ENCODE measurements at regions not wholly inside any gene's neighbourhood (a gene's known extent, or its start where the extent isn't known, plus 50 kb on each side); places are given as distances from the start of the nearest gene placed in this dataset.

GRCh38 chr6:155959898-155960495 lies 504.4 kb upstream of the NOX3 start:
- no TSS peak for BruUV-seq (replicated peaks)
- TF ChIP-seq, protein P1, sequence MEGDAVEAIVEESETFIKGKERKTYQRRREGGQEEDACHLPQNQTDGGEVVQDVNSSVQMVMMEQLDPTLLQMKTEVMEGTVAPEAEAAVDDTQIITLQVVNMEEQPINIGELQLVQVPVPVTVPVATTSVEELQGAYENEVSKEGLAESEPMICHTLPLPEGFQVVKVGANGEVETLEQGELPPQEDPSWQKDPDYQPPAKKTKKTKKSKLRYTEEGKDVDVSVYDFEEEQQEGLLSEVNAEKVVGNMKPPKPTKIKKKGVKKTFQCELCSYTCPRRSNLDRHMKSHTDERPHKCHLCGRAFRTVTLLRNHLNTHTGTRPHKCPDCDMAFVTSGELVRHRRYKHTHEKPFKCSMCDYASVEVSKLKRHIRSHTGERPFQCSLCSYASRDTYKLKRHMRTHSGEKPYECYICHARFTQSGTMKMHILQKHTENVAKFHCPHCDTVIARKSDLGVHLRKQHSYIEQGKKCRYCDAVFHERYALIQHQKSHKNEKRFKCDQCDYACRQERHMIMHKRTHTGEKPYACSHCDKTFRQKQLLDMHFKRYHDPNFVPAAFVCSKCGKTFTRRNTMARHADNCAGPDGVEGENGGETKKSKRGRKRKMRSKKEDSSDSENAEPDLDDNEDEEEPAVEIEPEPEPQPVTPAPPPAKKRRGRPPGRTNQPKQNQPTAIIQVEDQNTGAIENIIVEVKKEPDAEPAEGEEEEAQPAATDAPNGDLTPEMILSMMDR (IDR thresholded peaks at IDR 0.05; ENCODE audit: unreplicated experiment) = no peak
- Mint-ChIP-seq H3K27ac (ENCODE audit: unreplicated experiment) (peak overlapping the region; percentile 59), H3K27me3 (ENCODE audit: unreplicated experiment) (no peaks in the 10 kb centered on the region), H3K4me1 (ENCODE audit: low read depth, unreplicated experiment) (peaks cover 11% of the 10 kb centered on the region), H3K36me3 (ENCODE audit: insufficient read depth, unreplicated experiment) (peaks cover 5% of the 10 kb centered on the region), H3K9me3 (ENCODE audit: low read depth, unreplicated experiment) (peaks cover 10% of the 10 kb centered on the region), H3K4me3 (ENCODE audit: low read depth, unreplicated experiment) (no peak overlapping the region)
- CTCF ChIA-PET = no interaction called here
- intact Hi-C loops (cut with micrococcal nuclease; ENCODE audit: unreplicated experiment) = no loop called here
- peak; percentile 13 for DNase-seq

DNA sequence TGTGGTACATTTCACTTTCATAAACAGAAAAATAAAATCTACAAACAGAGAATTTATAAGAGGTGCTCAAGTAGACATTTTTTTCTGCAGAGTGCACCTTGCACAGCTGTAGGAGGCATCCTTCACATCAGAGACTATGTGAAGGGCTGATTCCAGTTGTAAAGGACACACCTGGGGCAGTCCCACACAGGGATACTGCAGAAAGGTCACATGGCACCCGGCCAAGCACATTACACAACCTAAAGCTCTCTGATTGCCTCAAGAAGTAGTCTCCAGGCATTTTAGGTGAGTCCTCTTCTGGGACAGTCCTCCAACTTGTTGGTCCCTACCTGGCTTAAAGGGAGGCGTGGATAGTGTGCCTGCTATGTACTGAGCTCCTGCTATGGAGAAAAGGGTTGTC lies 502.9 kb upstream of the NOX3 start:
- TF ChIP-seq, protein P1 (IDR thresholded peaks at IDR 0.05; ENCODE audit: unreplicated experiment) = no peak
- H3K4me1 Mint-ChIP-seq (ENCODE audit: low read depth, unreplicated experiment) = peaks cover 11% of the 10 kb centered on the region

GRCh38 chr6:155955038-155955437 lies 499.4 kb upstream of the NOX3 start:
- no peak overlapping the region for H3K4me3 Mint-ChIP-seq (ENCODE audit: low read depth, unreplicated experiment)
- BruUV-seq (replicated peaks) = no TSS peak
- no peak overlapping the region for H3K27ac Mint-ChIP-seq (ENCODE audit: unreplicated experiment)
- CTCF ChIA-PET = no interaction called here
- intact Hi-C loops (cut with micrococcal nuclease; ENCODE audit: unreplicated experiment) = no loop called here
- H3K9me3 Mint-ChIP-seq (ENCODE audit: low read depth, unreplicated experiment) = peaks cover 8% of the 10 kb centered on the region
- H3K36me3 Mint-ChIP-seq (ENCODE audit: insufficient read depth, unreplicated experiment) = peaks cover 3% of the 10 kb centered on the region
- peaks cover 7% of the 10 kb centered on the region for H3K4me1 Mint-ChIP-seq (ENCODE audit: low read depth, unreplicated experiment)
- TF ChIP-seq, protein P1 (IDR thresholded peaks at IDR 0.05; ENCODE audit: unreplicated experiment) = no peak
- H3K27me3 Mint-ChIP-seq (ENCODE audit: unreplicated experiment) = no peaks in the 10 kb centered on the region
- DNase-seq = no peak

More for the DNA sequence above, 502.9 kb upstream of the NOX3 start:
- Mint-ChIP-seq H3K9me3 (ENCODE audit: low read depth, unreplicated experiment) (peaks cover 9% of the 10 kb centered on the region), H3K27ac (ENCODE audit: unreplicated experiment) (no peak overlapping the region), H3K4me3 (ENCODE audit: low read depth, unreplicated experiment) (no peak overlapping the region), H3K27me3 (ENCODE audit: unreplicated experiment) (no peaks in the 10 kb centered on the region), H3K36me3 (ENCODE audit: insufficient read depth, unreplicated experiment) (peaks cover 5% of the 10 kb centered on the region)
- DNase-seq = peak; percentile 42
- intact Hi-C loops (cut with micrococcal nuclease; ENCODE audit: unreplicated experiment) = no loop called here
- no TSS peak for BruUV-seq (replicated peaks)
- CTCF ChIA-PET = no interaction called here

DNA sequence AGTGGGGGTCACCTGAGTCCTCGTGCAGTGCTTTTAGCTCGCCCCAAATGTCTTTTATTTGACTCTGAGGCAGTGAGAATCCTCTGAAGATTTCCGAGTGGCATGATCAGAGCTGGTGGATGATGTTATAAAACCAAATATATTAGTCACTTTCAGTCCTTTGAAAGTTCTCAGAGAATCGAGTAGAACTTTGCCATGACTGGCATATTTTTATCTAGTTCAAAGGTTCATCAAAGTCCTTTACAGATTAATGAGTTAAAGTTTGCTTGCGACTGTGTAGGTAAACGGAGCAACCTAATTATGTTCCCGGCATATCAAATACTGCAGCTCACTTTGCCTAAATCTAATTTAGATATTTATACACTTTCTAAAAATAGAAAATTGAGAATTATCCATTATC lies 498.5 kb upstream of the NOX3 start:
- Mint-ChIP-seq H3K9me3 (ENCODE audit: low read depth, unreplicated experiment) (peaks cover 8% of the 10 kb centered on the region), H3K4me1 (ENCODE audit: low read depth, unreplicated experiment) (no peaks in the 10 kb centered on the region), H3K27ac (ENCODE audit: unreplicated experiment) (no peak overlapping the region), H3K27me3 (ENCODE audit: unreplicated experiment) (no peaks in the 10 kb centered on the region), H3K4me3 (ENCODE audit: low read depth, unreplicated experiment) (no peak overlapping the region), H3K36me3 (ENCODE audit: insufficient read depth, unreplicated experiment) (no peaks in the 10 kb centered on the region)
- DNase-seq = no peak
- intact Hi-C loops (cut with micrococcal nuclease; ENCODE audit: unreplicated experiment) = no loop called here
- TF ChIP-seq, protein P1 (IDR thresholded peaks at IDR 0.05; ENCODE audit: unreplicated experiment) = no peak
- BruUV-seq (replicated peaks) = no TSS peak
- CTCF ChIA-PET = no interaction called here
